ENCODE measurements at regions not wholly inside any gene's neighbourhood (a gene's known extent, or its start where the extent isn't known, plus 50 kb on each side); places are given as distances from the start of the nearest gene placed in this dataset.

DNA sequence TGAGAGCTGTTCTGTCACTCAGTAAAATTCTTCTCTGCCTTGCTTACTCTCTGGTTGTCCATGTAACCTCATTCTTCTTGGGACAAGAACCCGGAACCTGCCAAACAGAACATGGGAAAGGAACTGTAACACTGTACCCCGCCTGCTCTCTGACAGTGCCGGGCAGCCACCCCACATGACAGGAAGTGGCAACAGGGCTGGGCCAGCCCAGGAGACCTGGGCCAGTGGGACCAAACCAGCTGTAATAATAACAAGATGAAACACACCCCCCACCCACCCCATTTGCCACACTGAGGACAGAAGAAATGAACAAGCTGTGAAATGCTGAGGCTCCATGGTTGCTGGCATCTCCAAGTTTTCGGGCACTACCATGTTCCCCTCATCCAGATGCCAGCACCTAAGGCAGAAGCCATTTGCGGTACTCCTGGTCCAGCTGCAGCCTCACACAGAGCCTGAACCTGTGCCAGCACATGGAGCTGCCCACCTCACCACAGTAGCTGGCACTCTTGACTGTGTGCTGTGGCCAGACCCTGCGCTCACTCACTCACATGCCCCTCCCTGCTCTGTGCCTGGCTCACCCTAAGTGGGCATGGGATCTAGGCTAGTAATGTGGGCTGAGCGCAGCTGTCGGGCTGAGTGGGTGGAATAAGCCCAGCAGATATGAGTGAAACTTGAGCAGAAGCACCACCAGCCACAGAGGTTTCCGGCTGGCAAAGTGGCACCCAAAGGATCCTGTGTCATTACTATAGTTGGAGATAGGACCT is 126.2 kb upstream of the UGT8 start:
- WGBS, 2 donors = 82 to 100% methylated on average over 1 to 6 of the region's 9 CpGs
- Histone ChIP-seq H3K4me1 (no peaks in the 10 kb centered on the region), H3K36me3 (no peaks in the 10 kb centered on the region), H3K9me3 (no peaks in the 10 kb centered on the region), H3K4me3 (no peak overlapping the region), H3K27ac (no peak overlapping the region), H3K27me3 (no peaks in the 10 kb centered on the region)
- no peak for TF ChIP-seq POLR2A (IDR thresholded peaks at IDR 0.05)
- TF ChIP-seq, protein P1, sequence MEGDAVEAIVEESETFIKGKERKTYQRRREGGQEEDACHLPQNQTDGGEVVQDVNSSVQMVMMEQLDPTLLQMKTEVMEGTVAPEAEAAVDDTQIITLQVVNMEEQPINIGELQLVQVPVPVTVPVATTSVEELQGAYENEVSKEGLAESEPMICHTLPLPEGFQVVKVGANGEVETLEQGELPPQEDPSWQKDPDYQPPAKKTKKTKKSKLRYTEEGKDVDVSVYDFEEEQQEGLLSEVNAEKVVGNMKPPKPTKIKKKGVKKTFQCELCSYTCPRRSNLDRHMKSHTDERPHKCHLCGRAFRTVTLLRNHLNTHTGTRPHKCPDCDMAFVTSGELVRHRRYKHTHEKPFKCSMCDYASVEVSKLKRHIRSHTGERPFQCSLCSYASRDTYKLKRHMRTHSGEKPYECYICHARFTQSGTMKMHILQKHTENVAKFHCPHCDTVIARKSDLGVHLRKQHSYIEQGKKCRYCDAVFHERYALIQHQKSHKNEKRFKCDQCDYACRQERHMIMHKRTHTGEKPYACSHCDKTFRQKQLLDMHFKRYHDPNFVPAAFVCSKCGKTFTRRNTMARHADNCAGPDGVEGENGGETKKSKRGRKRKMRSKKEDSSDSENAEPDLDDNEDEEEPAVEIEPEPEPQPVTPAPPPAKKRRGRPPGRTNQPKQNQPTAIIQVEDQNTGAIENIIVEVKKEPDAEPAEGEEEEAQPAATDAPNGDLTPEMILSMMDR (IDR thresholded peaks at IDR 0.05) = no peak
- DNase-seq = no peak
- intact Hi-C loops (cut with DNase I) = no loop called here

DNA sequence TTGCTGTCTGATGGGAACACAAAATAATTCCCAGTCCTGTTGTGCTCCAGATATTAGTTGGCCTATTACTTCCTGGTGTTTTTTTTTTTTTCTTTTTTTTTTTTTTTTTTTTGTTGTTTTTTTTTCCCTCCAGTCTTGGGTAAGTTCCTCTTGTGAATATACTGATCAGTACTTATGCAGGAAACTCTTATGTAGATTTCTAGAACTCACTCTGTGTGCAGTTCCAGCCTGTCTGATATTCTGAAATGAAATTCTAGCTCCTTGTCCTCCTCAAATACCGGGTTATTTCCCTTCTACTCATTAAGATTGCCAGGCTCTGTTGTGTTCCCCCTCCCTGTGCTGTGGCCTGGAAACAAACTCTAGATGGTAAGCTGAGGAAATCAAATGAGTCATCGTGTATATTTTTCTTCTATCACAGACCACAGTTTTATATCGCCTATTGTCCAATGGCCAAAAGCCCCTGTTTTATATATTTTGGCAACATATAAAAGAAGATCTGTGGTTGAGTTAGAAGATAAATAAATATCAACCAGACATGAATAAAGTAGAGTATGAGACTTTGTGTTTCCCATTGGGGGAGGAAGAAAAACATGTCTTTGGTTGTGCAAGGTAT is 124.3 kb upstream of the UGT8 start:
- H3K27ac ChIP-seq = no peak overlapping the region
- DNase-seq = no peak
- H3K27me3 ChIP-seq = no peaks in the 10 kb centered on the region
- H3K4me3 ChIP-seq = no peak overlapping the region
- H3K9me3 ChIP-seq = no peaks in the 10 kb centered on the region
- H3K4me1 ChIP-seq = no peaks in the 10 kb centered on the region
- TF ChIP-seq, protein P1 (IDR thresholded peaks at IDR 0.05) = no peak
- TF ChIP-seq POLR2A (IDR thresholded peaks at IDR 0.05) = no peak
- H3K36me3 ChIP-seq = no peaks in the 10 kb centered on the region
- 68 to 71% methylated on average over 3 of the region's 3 CpGs for WGBS, 2 donors
- intact Hi-C loops (cut with DNase I) = no loop called here

DNA sequence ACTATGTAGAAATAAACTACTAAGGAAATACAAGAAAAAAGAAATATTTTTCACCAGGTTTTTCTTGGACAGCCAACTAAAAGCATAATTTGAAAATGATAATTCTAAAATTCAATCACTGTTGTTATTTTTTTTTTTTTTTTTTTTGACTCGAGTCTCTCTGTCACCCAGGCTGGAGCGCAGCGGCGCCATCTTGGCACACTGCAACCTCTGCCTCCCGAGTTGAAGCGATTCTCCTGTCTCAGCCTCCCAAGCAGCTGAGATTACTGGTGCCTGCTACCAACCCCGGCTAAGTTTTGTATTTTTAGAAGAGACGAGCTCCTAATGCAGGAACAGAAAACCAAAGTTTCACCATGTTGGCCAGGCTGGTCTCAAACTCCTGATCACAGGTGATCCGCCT is 122.3 kb upstream of the UGT8 start:
- Histone ChIP-seq H3K4me1 (no peaks in the 10 kb centered on the region), H3K27me3 (no peaks in the 10 kb centered on the region), H3K4me3 (no peak overlapping the region), H3K27ac (no peak overlapping the region), H3K36me3 (no peaks in the 10 kb centered on the region), H3K9me3 (no peaks in the 10 kb centered on the region)
- no peak for DNase-seq
- 92 to 93% methylated on average over 9 of the region's 9 CpGs for WGBS, 2 donors
- TF ChIP-seq, protein P1 (IDR thresholded peaks at IDR 0.05) = no peak
- no peak for TF ChIP-seq POLR2A (IDR thresholded peaks at IDR 0.05)
- intact Hi-C loops (cut with DNase I) = no loop called here

DNA sequence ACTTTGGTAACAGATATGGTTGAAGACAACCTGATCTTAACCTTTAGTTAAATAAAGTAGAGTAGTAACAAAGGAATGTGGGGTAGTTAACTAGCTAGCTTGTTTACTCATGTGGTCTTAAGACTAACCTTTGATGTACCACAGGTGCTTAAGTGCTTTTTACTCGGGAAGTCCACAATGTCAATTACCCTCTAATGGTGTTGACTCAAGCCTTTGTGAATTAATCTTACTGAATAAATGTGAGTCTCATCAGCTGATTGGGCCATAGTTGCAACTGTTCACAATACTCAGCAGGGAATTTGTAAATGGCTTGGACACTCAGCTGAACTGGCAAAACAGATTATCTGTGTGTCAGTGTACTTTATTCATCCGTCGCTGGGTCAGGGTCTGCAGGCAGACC is 119.0 kb upstream of the UGT8 start:
- DNase-seq = no peak
- H3K27ac ChIP-seq = no peak overlapping the region
- intact Hi-C loops (cut with DNase I) = no loop called here
- no peak overlapping the region for H3K4me3 ChIP-seq
- TF ChIP-seq POLR2A (IDR thresholded peaks at IDR 0.05) = no peak
- TF ChIP-seq, protein P1 (IDR thresholded peaks at IDR 0.05) = no peak
- WGBS, 2 donors = 38 to 70% methylated on average over 3 of the region's 3 CpGs
- H3K4me1 ChIP-seq = no peaks in the 10 kb centered on the region
- H3K9me3 ChIP-seq = no peaks in the 10 kb centered on the region
- H3K27me3 ChIP-seq = no peaks in the 10 kb centered on the region
- no peaks in the 10 kb centered on the region for H3K36me3 ChIP-seq

DNA sequence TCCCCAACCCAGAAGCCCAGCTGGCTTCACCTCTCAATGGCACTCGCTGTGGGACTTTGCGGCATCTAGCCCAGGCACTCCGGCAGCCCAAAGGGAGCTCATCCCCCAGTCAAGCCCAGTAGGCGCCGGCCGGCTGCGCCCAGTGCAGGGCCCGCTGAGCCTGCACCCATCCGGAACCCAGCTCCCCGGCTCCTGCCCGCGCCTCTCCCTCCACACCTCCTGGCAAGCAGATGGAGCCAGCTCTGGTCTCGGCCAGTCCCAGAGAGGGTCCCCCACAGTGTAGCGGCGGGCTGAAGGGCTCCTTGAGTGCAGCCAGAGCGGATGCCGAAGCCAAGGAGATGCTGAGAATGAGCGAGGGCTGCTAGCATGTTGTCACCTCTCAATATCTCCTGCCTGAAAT is 116.8 kb upstream of the UGT8 start:
- H3K4me3 ChIP-seq = no peak overlapping the region
- TF ChIP-seq, protein P1 (IDR thresholded peaks at IDR 0.05) = no peak
- TF ChIP-seq POLR2A (IDR thresholded peaks at IDR 0.05) = no peak
- H3K9me3 ChIP-seq = no peaks in the 10 kb centered on the region
- no peaks in the 10 kb centered on the region for H3K4me1 ChIP-seq
- H3K36me3 ChIP-seq = no peaks in the 10 kb centered on the region
- 80 to 86% methylated on average over 1 to 6 of the region's 18 CpGs for WGBS, 2 donors
- H3K27me3 ChIP-seq = no peaks in the 10 kb centered on the region
- H3K27ac ChIP-seq = no peak overlapping the region
- intact Hi-C loops (cut with DNase I) = no loop called here
- DNase-seq = no peak

All from esophagus squamous epithelium (tissue), 5 donors.